ENCODE measurements at regions not wholly inside any gene's neighbourhood (a gene's known extent, or its start where the extent isn't known, plus 50 kb on each side); places are given as distances from the start of the nearest gene placed in this dataset.

GRCh38 chr4:97144199-97144598, 999.1 kb downstream of the STPG2 start (continued):
- TF ChIP-seq, protein P1, sequence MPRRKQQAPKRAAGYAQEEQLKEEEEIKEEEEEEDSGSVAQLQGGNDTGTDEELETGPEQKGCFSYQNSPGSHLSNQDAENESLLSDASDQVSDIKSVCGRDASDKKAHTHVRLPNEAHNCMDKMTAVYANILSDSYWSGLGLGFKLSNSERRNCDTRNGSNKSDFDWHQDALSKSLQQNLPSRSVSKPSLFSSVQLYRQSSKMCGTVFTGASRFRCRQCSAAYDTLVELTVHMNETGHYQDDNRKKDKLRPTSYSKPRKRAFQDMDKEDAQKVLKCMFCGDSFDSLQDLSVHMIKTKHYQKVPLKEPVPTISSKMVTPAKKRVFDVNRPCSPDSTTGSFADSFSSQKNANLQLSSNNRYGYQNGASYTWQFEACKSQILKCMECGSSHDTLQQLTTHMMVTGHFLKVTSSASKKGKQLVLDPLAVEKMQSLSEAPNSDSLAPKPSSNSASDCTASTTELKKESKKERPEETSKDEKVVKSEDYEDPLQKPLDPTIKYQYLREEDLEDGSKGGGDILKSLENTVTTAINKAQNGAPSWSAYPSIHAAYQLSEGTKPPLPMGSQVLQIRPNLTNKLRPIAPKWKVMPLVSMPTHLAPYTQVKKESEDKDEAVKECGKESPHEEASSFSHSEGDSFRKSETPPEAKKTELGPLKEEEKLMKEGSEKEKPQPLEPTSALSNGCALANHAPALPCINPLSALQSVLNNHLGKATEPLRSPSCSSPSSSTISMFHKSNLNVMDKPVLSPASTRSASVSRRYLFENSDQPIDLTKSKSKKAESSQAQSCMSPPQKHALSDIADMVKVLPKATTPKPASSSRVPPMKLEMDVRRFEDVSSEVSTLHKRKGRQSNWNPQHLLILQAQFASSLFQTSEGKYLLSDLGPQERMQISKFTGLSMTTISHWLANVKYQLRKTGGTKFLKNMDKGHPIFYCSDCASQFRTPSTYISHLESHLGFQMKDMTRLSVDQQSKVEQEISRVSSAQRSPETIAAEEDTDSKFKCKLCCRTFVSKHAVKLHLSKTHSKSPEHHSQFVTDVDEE (CRISPR knock-in tag; IDR thresholded peaks at IDR 0.05) = no peak
- TF ChIP-seq ZNF8 (CRISPR knock-in tag; IDR thresholded peaks at IDR 0.05) (no peak), RARB (CRISPR knock-in tag; IDR thresholded peaks at IDR 0.05) (no peak)

GRCh38 chr4:97150966-97151365, 992.3 kb downstream of the STPG2 start:
- no peak for ATAC-seq
- TF ChIP-seq ZNF8 (CRISPR knock-in tag; IDR thresholded peaks at IDR 0.05) = no peak
- TF ChIP-seq BACH2 (CRISPR knock-in tag; IDR thresholded peaks at IDR 0.05; ENCODE audit: borderline replicate concordance) = no peak
- no peak for TF ChIP-seq CREB5 (CRISPR knock-in tag; IDR thresholded peaks at IDR 0.05; ENCODE audit: low read depth)
- TF ChIP-seq ESRRG (CRISPR knock-in tag; IDR thresholded peaks at IDR 0.05) = no peak
- no peak for TF ChIP-seq GLIS3 (CRISPR knock-in tag; IDR thresholded peaks at IDR 0.05)
- no peak for TF ChIP-seq TOX (CRISPR knock-in tag; IDR thresholded peaks at IDR 0.05; ENCODE audit: borderline replicate concordance)
- TF ChIP-seq CSDC2 (CRISPR knock-in tag; IDR thresholded peaks at IDR 0.05) = no peak
- no peak for TF ChIP-seq ZNF70 (CRISPR knock-in tag; IDR thresholded peaks at IDR 0.05)
- TF ChIP-seq SNAI2 (CRISPR knock-in tag; IDR thresholded peaks at IDR 0.05) = no peak
- TF ChIP-seq, protein P2, sequence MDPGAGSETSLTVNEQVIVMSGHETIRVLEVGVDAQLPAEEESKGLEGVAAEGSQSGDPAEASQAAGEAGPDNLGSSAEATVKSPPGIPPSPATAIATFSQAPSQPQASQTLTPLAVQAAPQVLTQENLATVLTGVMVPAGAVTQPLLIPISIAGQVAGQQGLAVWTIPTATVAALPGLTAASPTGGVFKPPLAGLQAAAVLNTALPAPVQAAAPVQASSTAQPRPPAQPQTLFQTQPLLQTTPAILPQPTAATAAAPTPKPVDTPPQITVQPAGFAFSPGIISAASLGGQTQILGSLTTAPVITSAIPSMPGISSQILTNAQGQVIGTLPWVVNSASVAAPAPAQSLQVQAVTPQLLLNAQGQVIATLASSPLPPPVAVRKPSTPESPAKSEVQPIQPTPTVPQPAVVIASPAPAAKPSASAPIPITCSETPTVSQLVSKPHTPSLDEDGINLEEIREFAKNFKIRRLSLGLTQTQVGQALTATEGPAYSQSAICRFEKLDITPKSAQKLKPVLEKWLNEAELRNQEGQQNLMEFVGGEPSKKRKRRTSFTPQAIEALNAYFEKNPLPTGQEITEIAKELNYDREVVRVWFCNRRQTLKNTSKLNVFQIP (CRISPR knock-in tag; IDR thresholded peaks at IDR 0.05; ENCODE audit: borderline replicate concordance, low read depth) = no peak
- no peak for TF ChIP-seq PPARA (CRISPR knock-in tag; IDR thresholded peaks at IDR 0.05; ENCODE audit: borderline replicate concordance)
- TF ChIP-seq TCF4 (CRISPR knock-in tag; IDR thresholded peaks at IDR 0.05; ENCODE audit: borderline replicate concordance) = no peak
- no peak for TF ChIP-seq ARNTL (CRISPR knock-in tag; IDR thresholded peaks at IDR 0.05; ENCODE audit: borderline replicate concordance, low read depth)
- TF ChIP-seq OSR1 (CRISPR knock-in tag; IDR thresholded peaks at IDR 0.05) = no peak
- TF ChIP-seq, protein P3, sequence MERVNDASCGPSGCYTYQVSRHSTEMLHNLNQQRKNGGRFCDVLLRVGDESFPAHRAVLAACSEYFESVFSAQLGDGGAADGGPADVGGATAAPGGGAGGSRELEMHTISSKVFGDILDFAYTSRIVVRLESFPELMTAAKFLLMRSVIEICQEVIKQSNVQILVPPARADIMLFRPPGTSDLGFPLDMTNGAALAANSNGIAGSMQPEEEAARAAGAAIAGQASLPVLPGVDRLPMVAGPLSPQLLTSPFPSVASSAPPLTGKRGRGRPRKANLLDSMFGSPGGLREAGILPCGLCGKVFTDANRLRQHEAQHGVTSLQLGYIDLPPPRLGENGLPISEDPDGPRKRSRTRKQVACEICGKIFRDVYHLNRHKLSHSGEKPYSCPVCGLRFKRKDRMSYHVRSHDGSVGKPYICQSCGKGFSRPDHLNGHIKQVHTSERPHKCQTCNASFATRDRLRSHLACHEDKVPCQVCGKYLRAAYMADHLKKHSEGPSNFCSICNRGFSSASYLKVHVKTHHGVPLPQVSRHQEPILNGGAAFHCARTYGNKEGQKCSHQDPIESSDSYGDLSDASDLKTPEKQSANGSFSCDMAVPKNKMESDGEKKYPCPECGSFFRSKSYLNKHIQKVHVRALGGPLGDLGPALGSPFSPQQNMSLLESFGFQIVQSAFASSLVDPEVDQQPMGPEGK (CRISPR knock-in tag; IDR thresholded peaks at IDR 0.05; ENCODE audit: borderline replicate concordance) = no peak
- no peak for TF ChIP-seq ISL1 (CRISPR knock-in tag; IDR thresholded peaks at IDR 0.05)
- no peak for TF ChIP-seq ZFP30 (CRISPR knock-in tag; IDR thresholded peaks at IDR 0.05)
- no peak for TF ChIP-seq ZC3H10 (CRISPR knock-in tag; IDR thresholded peaks at IDR 0.05)
- no peak for TF ChIP-seq ZFP3 (CRISPR knock-in tag; IDR thresholded peaks at IDR 0.05)

GRCh38 chr4:97152149-97152548, 991.1 kb downstream of the STPG2 start:
- TF ChIP-seq CSDC2 (CRISPR knock-in tag; IDR thresholded peaks at IDR 0.05) (no peak), ZFP3 (CRISPR knock-in tag; IDR thresholded peaks at IDR 0.05) (no peak), ARNTL (CRISPR knock-in tag; IDR thresholded peaks at IDR 0.05; ENCODE audit: borderline replicate concordance, low read depth) (no peak), TOX (CRISPR knock-in tag; IDR thresholded peaks at IDR 0.05; ENCODE audit: borderline replicate concordance) (no peak), ZFP30 (CRISPR knock-in tag; IDR thresholded peaks at IDR 0.05) (no peak), TCF4 (CRISPR knock-in tag; IDR thresholded peaks at IDR 0.05; ENCODE audit: borderline replicate concordance) (no peak), RARB (CRISPR knock-in tag; IDR thresholded peaks at IDR 0.05) (no peak), ZNF565 (CRISPR knock-in tag; conservative IDR thresholded peaks at IDR 0.05; ENCODE audit: low read depth) (no peak), ZNF8 (CRISPR knock-in tag; IDR thresholded peaks at IDR 0.05) (no peak), SNAI2 (CRISPR knock-in tag; IDR thresholded peaks at IDR 0.05) (no peak), ZC3H10 (CRISPR knock-in tag; IDR thresholded peaks at IDR 0.05) (no peak), ESRRG (CRISPR knock-in tag; IDR thresholded peaks at IDR 0.05) (no peak)
- TF ChIP-seq, protein P3 (CRISPR knock-in tag; IDR thresholded peaks at IDR 0.05; ENCODE audit: borderline replicate concordance) = no peak
- TF ChIP-seq, protein P1 (CRISPR knock-in tag; IDR thresholded peaks at IDR 0.05) = no peak
- ATAC-seq = no peak
